KBM-7 (cell line): ENCODE measurements at regions not wholly inside any gene's neighbourhood (a gene's known extent, or its start where the extent isn't known, plus 50 kb on each side); places are given as distances from the start of the nearest gene placed in this dataset.
A peak's percentile ranks its signal among the peaks of the same experiment; 100 is the strongest.

Source experiments
- DNase-seq: peaks from one replicate; pipeline ENCODE4 v3.0.0-alpha.2; 2015
- in situ Hi-C: fragments of 300-500 bp; cut with MboI; formaldehyde crosslinking; loops from 2 replicates; pipeline ENCODE4 v1.14.3; 2020; ENCODE audit warnings: low sequenced_read_pairs, low pct_unique_long_range_greater_than_20kb, mixed read lengths

DNA sequence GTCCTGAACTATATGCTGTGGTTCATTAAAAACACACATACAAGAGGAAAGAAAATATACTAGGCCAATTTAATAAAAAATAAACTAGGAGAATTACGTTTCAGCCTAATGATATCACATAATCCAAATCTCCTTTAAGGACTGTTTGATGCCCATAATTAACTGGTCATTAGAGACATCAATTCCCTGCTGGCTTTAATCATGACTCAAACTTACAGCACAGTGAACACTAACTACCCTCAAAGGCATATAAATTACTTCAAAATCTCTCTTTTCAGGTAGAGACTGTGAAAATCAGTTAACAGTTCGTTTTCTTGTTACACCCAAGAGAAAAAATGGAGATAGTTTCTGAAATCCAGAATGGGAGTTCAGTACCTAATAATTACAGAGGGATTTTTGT lies 567.4 kb downstream of the CBLN2 start:
- in situ Hi-C loops, result no loop called here
- no peak for DNase-seq

DNA sequence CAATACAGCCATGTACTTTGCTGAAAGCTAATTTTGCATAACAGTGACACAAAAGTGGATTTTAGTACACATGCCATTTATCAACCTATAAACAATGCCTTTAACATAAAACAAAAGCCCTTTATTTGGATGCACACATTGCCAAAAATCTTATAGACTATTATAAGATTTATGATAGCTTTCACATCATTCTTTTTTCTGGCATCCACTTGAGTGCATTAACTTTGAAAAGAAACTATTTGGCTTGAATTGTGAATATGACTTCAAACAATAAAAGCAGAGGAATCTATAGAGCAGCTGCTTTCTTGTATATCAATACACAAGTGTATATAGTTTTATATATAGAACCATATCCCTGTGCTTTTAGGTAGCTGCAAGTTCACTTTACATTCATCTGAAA lies 577.4 kb downstream of the CBLN2 start:
- DNase-seq, result no peak
- in situ Hi-C loops, result no loop called here

DNA sequence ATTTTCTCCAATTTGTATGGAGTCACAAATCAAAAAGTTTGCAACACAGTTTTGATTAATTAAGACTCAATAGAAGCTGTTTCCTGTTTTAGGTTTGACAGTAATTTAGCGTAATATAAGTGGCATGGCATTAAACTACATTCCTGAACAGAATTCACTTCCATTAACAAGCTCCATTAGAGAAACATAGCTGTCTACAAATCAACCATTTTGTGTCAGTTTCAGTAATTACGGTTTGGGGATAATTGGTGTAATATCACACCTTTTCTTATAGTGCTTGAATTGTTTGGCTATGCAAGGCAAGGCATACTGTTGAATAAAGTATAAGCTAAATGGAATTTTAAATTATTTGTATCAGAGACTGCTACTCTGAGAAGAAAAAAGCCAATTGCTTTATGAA lies 585.5 kb downstream of the CBLN2 start:
- no peak for DNase-seq
- in situ Hi-C loops, result no loop called here

DNA sequence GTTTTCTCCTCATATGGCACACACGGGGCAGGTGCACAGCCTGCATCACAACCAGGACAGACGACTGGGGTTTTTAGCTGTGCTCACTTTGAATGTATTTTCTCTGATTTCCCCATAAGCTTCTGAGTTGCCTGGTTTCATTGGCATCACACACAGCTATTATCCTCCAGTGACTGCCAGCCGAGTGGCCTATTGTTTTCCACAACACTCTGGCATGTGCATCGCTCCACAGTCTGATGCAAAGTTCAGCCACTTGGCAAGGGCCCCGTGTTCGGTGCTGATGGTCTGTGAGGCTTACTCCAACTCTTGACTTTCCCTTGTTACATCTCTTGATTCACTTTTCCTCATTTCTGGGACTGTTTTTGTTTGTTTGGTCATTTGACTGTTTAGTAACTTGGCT lies 593.1 kb downstream of the CBLN2 start:
- in situ Hi-C loops, result no loop called here
- no peak for DNase-seq

DNA sequence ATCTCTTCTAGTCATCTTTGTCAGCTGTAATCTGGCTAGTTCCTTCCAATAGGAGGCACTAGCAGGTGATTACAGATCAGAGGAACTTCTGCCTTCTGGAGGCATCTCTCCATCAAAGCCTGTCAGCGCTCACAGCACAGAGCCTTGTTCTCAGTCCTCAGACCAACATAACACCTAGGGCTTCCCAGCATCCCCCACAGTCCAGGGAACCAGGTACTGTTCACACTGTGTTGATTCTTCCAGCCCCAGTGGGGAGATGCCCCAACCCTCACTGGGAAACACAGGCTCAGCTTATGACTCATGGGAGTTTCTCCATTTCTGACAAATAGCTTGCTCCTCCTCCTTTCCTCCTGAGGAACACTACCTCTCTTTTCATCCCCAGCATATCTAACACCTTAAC lies 601.7 kb downstream of the CBLN2 start:
- in situ Hi-C loops, result no loop called here
- DNase-seq, result no peak

DNA sequence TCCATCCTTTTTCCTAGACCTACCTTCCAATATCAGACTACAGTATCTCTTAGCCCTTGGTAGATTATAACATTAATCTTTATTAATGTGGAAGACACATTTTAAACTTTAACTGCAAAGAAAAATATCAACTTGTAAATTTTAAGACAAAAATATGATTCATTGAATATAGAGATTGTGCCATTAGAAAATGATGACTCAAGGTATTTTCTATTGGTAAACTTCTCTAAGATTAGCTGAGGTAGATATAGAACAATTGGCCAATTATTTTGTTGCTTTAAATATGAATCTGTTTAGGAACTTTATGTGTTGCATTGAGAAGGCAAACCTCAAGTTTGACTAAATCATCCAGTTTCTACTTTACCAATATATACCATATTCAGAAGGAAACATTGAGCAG lies 604.7 kb downstream of the CBLN2 start:
- DNase-seq, result no peak
- in situ Hi-C loops, result no loop called here

DNA sequence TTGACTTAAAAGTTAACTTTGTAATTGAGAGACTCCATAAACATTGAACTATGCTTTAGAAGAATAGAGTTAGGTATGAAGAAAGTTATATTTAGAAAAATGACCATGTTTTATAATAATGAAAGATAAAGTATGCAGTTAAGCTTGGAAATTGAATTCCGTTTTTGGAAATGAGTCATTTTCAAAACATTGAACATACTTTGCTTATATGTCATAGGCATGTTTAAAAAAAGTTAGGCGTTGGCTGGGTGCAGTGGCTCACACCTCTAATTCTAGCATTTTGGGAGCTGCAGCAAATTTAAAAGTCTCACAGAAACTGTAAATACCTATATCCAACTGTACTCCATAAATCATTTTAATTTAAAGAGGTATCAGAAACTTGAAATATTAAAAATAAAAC lies 607.4 kb downstream of the CBLN2 start:
- in situ Hi-C loops, result no loop called here
- DNase-seq, result no peak

DNA sequence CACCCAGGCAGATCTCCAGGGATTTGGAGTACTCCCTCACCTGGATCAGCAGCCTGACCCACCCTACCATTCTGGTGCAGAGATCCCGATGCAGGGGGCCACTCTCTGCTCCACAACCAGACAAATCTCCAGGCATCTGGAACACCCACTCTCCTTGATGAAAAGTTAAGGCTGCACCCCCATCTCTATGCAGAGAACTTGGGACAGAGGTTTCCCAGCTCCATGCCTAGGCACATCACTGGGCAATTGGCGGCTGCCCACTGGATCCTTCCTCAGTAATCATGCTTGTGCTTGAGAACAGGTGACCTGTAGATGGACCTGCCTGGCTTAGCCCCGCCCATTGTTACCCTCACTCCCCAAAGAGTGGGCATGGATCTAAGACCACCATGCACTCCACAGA lies 624.9 kb downstream of the CBLN2 start:
- in situ Hi-C loops, result no loop called here
- no peak for DNase-seq

DNA sequence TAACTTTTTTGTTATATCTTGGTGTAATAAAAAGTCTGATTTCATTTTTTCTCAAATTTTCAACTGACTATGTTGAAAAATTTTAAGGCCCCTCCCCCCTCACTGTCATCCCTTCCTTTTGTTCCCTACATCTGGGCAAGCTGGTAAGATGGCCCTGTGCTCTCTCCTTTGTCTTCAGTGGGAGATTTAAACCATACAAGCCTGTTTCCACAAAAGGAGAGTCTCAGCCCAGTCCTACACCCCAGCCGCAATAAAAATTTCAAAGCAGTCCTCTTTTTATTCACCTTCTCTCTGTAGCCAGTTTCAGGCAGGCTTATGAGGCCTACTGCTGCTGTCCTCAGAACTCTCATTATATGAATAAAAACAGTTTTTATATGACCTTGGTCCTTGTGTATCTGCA lies 630.5 kb downstream of the CBLN2 start:
- DNase-seq, result no peak
- in situ Hi-C loops, result no loop called here

DNA sequence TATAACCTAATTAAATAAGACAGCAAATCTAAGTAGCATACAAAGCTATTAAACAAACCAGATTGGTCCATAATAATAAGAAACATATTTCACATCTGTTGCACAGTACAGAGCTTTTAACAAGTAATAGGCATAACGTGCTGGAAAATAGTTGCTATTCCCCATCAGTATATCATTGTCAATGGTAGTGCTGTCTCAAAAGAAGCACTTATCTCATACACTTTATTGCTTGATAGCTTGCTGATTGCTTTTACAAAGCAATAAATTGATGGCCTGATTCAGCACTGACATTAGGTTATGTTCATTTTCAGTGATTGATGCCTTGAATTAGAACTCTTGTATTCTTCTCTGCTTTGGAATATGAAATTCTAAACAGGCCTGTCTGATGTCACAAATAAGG lies 641.7 kb downstream of the CBLN2 start:
- in situ Hi-C loops, result no loop called here
- DNase-seq, result no peak

DNA sequence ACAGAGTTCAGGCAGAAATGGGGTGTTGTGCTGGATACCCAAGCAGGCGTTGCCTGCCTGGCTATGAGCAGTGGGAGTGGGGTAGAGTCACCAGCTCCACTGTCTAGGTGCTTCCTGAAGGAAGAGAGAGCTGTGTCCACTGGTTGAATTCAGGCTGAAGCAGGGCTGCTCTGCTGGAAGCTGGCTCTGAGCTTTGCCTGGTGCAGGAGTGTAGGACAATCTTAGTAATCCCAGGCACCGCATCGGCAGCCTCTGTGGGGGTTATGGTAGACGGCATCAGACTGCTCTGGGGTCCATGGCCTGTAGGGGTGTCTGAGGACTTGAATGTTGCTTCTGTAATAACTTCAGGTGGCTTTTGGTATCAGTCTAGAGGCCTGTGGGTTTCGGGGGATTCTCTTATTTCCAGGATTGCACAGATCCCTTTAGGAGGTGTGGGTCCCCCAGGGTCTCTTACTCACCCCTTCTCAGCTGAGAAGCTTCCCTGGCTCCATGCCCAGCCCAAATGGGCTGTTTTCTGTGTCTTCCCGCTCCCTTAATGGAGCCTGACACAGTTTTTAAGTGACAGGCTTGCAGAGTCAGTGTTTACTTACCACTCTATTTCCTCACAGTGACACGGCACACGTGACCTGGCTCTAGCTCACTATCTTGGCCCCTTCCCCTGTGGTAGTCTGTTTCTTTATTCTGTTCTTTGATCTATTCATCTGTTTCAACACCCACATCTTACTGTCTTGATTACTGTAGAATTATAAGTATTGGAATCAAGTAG lies 644.3 kb downstream of the CBLN2 start:
- DNase-seq, result no peak

DNA sequence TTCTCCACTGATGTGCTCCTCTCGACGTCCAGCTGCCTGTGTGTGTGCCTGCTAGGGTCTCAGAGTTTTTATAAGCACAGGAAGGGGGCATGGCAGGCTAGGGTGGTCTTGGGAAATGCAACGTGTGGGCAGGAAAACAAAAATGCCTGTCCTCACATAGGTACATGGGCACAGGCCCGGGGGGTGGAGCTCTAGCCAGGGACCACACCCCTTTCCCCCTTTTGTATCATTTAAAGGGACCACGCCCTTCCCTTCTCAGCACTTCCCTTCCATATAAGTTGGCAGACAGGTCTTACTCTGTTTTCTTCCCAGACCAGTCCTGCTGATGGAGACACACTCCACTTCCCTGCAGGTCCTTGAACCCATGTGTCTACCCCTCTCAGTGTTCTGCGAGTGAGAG lies 645.0 kb downstream of the CBLN2 start:
- no peak for DNase-seq
- in situ Hi-C loops, result no loop called here

More for the DNA sequence above, 644.3 kb downstream of the CBLN2 start:
- in situ Hi-C loops, result no loop called here

DNA sequence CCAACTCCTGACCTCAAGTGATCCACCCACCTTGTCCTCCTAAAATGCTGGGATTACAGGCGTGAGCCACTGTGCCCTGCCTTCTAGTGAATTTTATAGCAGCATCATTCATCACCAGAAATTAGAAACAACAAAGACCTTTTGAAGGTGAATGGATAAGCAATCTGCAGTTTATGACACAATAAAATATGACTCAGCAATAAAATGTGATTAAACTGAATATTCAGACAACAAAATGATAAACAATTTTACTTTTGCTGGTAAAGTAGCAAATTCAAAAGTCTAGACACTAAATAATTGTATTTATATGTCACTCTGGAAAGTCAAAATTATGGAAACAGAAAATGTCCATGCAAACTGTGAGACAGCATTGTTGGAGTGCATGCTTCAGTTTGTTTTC lies 656.6 kb downstream of the CBLN2 start:
- DNase-seq, result no peak
- in situ Hi-C loops, result no loop called here

DNA sequence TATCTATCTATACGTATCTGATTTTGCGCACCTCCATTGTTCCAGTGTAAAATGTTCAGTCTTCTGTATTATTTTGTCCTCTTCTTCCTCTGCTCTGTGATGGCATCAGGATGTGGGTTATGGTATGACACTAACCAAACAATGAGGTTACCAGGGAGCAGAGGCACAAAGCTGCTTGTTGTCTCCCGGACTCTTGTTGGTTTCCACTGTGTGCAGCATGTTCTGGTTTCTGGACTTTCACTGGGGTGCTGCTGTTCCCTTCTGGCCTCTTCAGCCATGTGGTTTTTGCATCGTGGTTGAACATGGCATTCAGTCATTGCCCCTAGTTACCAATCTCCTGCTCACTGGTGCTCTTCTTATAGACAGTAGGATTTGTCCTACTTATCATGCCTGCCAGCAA lies 665.9 kb downstream of the CBLN2 start:
- in situ Hi-C loops, result no loop called here
- DNase-seq, result no peak

DNA sequence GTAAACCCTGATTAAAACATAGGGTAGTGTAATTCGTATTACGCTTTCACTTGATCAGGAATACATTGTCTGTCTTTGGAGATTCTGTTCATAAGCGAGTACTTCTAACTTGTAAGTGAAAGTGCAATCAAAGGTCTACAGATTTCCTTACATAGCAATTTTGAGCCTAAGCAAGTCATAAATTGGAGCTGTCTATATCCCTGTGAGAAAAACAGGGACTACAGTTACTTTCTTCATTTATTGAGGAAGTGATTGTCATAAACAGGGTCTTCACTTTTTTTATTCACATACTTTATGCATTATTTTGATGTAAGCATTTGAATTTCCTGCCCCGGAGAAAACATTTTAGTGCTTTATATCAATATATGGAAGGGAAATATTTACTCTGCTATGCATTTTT lies 670.4 kb downstream of the CBLN2 start:
- in situ Hi-C loops, result no loop called here
- DNase-seq, result no peak

DNA sequence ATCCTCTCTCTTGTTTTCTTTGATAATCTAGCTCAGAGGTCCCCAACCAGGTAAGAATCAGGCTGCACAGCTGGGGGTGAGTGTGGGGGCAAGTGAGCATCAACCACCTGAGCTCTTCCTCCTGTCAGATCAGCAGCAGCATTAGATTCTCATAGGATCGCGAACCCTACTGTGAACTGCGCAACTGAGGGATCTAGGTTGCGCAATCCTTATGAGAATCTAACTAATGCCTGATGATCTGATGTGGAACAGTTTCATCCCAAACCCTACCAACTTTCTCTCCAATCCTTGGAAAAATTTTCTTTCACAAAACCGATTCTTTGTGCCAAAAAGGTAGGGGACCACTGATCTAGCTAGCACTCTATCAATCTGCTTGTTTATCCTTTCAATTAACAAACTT lies 678.3 kb downstream of the CBLN2 start:
- DNase-seq, result no peak
- in situ Hi-C loops, result no loop called here

DNA sequence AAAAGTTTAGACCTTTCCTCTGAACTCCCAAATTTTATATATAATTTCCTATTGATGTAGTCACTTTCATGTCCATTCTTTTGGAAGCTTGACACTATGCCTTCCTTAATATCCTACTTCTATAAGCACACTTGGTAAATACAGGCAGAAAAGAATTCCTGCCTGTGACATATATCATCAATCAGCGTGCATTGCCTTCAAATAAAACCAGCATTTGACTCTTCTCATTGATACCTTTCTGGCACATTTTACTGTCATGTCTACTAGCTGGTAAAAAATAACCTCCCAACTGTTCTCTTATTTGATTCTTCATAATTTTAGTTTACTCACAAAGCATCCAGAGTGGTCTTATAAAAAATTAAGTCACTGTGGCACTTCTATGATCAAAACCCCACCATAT lies 693.5 kb downstream of the CBLN2 start:
- in situ Hi-C loops, result no loop called here
- DNase-seq, result no peak

DNA sequence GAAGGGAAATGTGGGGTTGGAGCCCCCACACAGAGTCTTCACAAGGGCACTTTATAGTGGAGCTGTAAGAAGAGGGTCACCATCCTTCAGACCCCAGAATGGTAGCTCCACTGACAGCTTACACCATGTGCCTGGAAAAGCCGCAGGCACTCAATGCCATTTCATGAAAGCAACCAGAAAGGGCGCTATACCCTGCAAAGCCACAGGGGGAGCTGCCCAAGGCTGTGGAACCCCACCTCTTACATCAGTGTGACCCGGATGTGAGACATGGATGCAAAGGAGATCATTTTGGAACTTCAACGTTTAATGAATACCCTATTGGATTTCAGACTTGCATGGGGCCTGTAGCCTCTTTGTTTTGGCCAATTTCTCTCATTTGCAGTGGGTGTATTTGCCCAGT lies 694.7 kb downstream of the CBLN2 start:
- peak; percentile 0 for DNase-seq
- in situ Hi-C loops, result no loop called here

DNA sequence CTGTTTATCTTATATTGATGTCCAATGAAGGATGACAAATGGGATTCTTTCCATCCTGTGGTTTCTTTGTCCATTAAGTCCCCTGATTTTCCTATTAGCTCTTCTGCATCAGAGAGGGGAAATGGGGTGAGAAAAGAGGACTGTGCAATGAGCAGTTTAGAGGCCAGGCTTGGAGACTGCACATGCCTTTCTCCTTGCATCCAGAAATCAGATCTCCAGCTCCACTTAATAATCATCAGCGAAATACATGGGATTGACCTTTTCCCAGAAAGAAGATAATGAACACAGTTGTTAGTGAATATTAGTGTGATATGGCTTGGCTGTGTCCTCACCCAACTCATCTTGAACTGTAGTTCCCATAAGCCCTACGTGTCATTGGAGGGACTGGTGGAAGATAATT lies 697.4 kb downstream of the CBLN2 start:
- in situ Hi-C loops, result no loop called here
- DNase-seq, result no peak

DNA sequence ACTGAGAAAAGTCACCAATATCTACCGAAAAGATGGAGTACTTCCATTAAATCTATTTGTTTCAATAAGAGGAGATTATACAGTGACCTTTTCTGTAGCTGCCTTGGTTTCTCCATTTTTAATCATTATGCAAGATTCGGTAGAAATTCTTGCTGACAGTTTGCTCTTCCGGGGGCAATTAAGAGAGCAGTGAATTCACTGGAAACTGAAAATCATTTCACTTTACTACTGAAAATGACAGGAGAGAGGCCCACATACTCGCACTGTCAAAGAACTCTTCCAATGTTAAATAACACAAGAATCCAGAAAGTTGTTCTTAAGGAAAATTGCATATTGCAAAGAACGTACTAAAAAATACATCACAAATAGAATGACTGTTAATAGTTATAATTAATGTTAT lies 699.3 kb downstream of the CBLN2 start:
- DNase-seq, result no peak
- in situ Hi-C loops, result no loop called here

DNA sequence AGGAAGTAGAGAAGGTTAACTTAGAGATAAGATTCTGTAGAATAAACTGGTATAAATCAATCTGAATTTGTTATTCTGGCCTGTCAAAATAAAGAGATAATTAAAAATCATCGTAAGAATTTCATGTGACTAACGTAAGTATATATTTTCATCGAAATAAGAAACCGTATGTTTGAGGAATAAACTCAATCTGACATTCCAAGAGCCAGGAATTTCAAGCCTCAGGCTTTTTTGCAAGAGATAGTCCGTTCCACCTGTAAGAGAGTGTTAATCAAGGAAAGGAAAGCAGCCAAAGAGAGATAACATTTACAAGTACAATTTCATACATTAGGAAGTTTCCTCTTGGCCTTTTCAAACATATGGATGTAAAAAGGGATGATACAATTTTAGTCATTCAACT lies 701.5 kb downstream of the CBLN2 start:
- in situ Hi-C loops, result no loop called here

DNA sequence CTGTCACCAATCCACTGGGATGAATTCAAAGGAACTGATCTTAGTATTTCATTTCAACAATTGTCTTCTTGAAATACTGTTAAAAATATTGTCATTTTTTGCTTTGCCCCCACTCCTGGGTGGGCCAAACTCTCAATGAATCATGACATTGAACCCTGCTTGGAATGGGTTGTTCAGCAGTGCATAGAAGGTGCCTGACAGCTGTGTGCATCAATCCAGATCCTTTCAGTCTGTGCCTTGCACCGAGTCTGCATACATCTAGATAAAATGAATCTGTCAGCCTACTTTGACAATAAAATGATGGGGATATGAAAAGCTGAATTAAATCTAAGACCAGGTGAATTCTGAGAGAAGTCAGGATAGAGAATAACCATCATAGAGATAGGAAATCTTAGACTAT lies 706.6 kb downstream of the CBLN2 start:
- no peak for DNase-seq
- in situ Hi-C loops, result no loop called here

More for the DNA sequence above, 701.5 kb downstream of the CBLN2 start:
- no peak for DNase-seq
